ENCODE measurements at regions not wholly inside any gene's neighbourhood (a gene's known extent, or its start where the extent isn't known, plus 50 kb on each side); places are given as distances from the start of the nearest gene placed in this dataset.

GRCh38 chr1:187143783-187144182 is 315.0 kb downstream of the PLA2G4A start:
- no peak for DNase-seq (ENCODE audit: extremely low spot score, unreplicated experiment)
- Mint-ChIP-seq H3K36me3 (no peaks in the 10 kb centered on the region), H3K9me3 (peaks cover 8% of the 10 kb centered on the region), H3K4me3 (no peak overlapping the region), H3K4me1 (ENCODE audit: unreplicated experiment) (no peaks in the 10 kb centered on the region), H3K27ac (no peak overlapping the region), H3K27me3 (no peaks in the 10 kb centered on the region)
- no peak for TF ChIP-seq CTCF (conservative IDR thresholded peaks at IDR 0.05)

DNA sequence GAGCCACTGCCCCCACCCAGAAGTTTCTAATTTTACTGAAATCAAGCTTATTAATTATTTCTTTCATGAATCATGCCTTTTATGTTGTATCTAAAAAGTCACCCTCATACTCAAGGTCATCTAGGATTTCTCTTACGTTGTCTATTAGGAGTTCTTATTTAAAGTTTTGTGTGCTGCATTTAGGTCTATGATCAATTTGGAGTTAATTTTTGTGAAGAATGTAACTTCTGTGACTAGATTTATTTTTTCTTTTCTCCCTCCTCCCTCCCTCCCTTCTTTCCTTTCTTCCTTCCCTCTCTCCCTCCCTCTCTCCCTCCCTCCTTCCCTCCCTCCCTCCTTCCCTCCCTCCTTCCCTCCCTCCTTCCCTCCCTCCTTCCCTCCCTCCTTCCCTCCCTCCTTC is 317.6 kb downstream of the PLA2G4A start:
- Mint-ChIP-seq H3K4me3 (no peak overlapping the region), H3K9me3 (peaks cover 10% of the 10 kb centered on the region), H3K36me3 (no peaks in the 10 kb centered on the region), H3K4me1 (ENCODE audit: unreplicated experiment) (no peaks in the 10 kb centered on the region), H3K27ac (no peak overlapping the region), H3K27me3 (no peaks in the 10 kb centered on the region)
- no peak for DNase-seq (ENCODE audit: extremely low spot score, unreplicated experiment)
- TF ChIP-seq CTCF (conservative IDR thresholded peaks at IDR 0.05) = no peak

DNA sequence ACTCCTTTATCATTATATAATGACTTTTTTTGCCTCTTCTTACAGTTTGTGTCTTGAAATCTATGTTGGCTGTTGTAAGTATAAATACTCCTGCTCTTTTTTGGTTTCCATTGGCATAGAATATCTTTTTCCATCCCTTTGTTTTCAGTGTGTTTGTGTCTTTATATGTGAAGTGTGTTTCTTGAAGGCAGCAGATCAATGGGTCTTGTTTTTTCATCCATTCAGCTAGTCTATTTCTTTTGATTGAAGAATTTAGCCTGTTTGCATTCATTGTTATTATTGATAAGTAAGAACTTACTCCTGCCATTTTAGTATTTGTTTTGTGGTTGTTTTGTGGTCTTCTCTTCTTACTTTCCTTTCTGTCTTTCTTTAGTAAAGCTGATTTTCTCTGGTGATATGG is 322.8 kb downstream of the PLA2G4A start:
- Mint-ChIP-seq H3K4me1 (ENCODE audit: unreplicated experiment) (no peaks in the 10 kb centered on the region), H3K36me3 (no peaks in the 10 kb centered on the region), H3K9me3 (peaks cover 17% of the 10 kb centered on the region), H3K27ac (no peak overlapping the region), H3K27me3 (no peaks in the 10 kb centered on the region), H3K4me3 (no peak overlapping the region)
- DNase-seq (ENCODE audit: extremely low spot score, unreplicated experiment) = no peak
- TF ChIP-seq CTCF (conservative IDR thresholded peaks at IDR 0.05) = no peak

DNA sequence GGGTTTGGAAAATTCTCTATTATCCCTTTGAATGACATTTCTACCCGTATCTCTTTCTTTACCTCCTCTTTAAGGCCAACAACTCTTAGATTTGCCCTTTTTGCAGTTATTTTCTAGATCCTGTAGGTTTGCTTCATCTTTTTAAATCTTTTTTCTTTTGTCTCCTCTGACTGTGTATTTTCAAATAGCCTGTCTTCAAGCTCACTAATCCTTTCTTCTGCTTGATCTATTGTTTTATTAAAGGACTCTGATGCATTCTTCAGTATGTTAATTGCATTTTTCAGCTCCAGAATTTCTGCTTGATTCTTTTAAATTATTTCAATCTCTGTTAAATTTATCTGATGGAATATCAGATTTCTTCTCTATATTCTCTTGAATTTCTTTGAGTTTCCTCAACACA is 324.3 kb downstream of the PLA2G4A start:
- H3K4me3 Mint-ChIP-seq = no peak overlapping the region
- no peaks in the 10 kb centered on the region for H3K36me3 Mint-ChIP-seq
- H3K4me1 Mint-ChIP-seq (ENCODE audit: unreplicated experiment) = no peaks in the 10 kb centered on the region
- no peak for DNase-seq (ENCODE audit: extremely low spot score, unreplicated experiment)
- no peak overlapping the region for H3K27ac Mint-ChIP-seq
- no peak for TF ChIP-seq CTCF (conservative IDR thresholded peaks at IDR 0.05)
- H3K27me3 Mint-ChIP-seq = no peaks in the 10 kb centered on the region
- H3K9me3 Mint-ChIP-seq = peaks cover 9% of the 10 kb centered on the region

DNA sequence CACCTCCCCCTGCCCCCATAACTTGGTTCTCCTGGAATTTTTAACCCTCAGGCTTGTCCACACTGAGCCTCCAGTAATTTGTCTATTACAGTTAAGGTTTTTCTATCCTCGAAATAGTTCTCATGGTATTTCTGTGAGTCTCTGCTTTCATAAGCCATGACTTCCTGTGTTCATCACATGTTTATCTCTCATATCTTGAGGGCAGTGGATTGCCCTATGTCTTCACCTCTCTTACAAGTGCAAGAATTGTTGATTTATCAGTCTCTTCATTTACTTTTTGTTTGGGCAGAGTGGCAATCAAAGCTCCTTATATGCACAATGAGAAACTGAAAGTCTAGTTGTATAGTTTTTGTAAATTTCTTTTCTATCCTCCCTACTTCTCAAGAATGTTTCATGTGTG is 328.4 kb downstream of the PLA2G4A start:
- Mint-ChIP-seq H3K27ac (peak overlapping the region; percentile 11), H3K27me3 (no peaks in the 10 kb centered on the region), H3K4me3 (no peak overlapping the region), H3K4me1 (ENCODE audit: unreplicated experiment) (no peaks in the 10 kb centered on the region), H3K9me3 (peaks cover 6% of the 10 kb centered on the region), H3K36me3 (no peaks in the 10 kb centered on the region)
- DNase-seq (ENCODE audit: extremely low spot score, unreplicated experiment) = no peak
- TF ChIP-seq CTCF (conservative IDR thresholded peaks at IDR 0.05) = no peak

DNA sequence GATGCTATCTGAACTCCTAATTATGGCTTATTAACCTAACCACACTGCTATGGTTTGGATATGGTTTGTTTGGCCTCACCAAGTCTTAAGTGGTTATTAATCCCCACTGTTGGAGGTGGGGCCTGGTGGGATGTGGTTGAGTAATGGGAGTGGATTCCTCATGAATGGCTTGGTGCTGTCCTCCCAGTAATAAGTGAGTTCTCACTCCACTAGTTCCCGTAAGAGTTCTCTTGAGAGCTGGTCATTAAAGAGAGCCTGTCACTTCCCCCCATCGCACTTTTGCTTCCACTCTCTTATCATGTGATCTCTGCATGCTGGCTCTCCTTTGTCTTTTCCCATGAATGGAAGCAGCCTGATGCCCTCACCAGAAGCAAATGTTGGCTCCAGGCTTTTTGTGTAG is 328.8 kb downstream of the PLA2G4A start:
- Mint-ChIP-seq H3K4me3 (no peak overlapping the region), H3K27me3 (no peaks in the 10 kb centered on the region), H3K4me1 (ENCODE audit: unreplicated experiment) (no peaks in the 10 kb centered on the region), H3K9me3 (peaks cover 4% of the 10 kb centered on the region), H3K27ac (no peak overlapping the region), H3K36me3 (no peaks in the 10 kb centered on the region)
- TF ChIP-seq CTCF (conservative IDR thresholded peaks at IDR 0.05) = no peak
- DNase-seq (ENCODE audit: extremely low spot score, unreplicated experiment) = no peak

Data from type B pancreatic cell (in vitro differentiated cells).